C4-2B (cell line): ENCODE measurements at regions not wholly inside any gene's neighbourhood (a gene's known extent, or its start where the extent isn't known, plus 50 kb on each side); places are given as distances from the start of the nearest gene placed in this dataset.

Experiments
- CTCF ChIP-seq: fragments of 450-650 bp; conservative IDR thresholded peaks from 2 replicates; pipeline ENCODE4 v1.5.1; 2017; ENCODE audit warnings: mild to moderate bottlenecking
- ZFX ChIP-seq: fragments of 450-650 bp; IDR thresholded peaks from 2 replicates; pipeline ENCODE4 v1.6.1; 2017

- TF ChIP-seq CTCF = no peak
- no peak for TF ChIP-seq ZFX
These were observed 129.1 kb downstream of the TPRA1 start for GRCh38 chr3:127461286-127461910.
